ENCODE measurements at regions not wholly inside any gene's neighbourhood (a gene's known extent, or its start where the extent isn't known, plus 50 kb on each side); places are given as distances from the start of the nearest gene placed in this dataset.

DNA sequence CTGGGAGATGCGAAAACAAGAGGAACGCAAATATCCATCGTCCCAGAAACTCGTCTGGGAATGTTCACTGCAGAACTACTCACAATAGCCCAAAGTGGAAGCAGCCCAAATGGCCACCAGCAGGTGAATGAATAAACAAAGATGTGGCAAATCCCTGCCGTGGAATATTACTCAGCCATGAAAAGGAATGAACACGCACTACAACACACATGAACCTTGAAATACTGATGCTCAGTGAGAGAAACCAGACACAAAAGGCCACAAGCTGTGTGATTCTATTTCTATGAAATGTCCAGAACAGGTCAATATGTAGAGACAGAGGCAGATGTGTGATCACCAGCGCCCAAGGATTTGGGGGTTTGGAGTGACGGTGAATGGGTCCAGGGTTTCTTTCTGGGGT, 169.8 kb downstream of the IRF8 start:
- TF ChIP-seq, protein P1, sequence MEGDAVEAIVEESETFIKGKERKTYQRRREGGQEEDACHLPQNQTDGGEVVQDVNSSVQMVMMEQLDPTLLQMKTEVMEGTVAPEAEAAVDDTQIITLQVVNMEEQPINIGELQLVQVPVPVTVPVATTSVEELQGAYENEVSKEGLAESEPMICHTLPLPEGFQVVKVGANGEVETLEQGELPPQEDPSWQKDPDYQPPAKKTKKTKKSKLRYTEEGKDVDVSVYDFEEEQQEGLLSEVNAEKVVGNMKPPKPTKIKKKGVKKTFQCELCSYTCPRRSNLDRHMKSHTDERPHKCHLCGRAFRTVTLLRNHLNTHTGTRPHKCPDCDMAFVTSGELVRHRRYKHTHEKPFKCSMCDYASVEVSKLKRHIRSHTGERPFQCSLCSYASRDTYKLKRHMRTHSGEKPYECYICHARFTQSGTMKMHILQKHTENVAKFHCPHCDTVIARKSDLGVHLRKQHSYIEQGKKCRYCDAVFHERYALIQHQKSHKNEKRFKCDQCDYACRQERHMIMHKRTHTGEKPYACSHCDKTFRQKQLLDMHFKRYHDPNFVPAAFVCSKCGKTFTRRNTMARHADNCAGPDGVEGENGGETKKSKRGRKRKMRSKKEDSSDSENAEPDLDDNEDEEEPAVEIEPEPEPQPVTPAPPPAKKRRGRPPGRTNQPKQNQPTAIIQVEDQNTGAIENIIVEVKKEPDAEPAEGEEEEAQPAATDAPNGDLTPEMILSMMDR (IDR thresholded peaks at IDR 0.05), result no peak
- TF ChIP-seq TCF7L2 (IDR thresholded peaks at IDR 0.05; ENCODE audit: low read depth, low read length) (no peak), REST (IDR thresholded peaks at IDR 0.05; ENCODE audit: insufficient read depth in 1 of 2, low read depth in 2 of 2, low read length in 1 of 2) (no peak), SIN3A (IDR thresholded peaks at IDR 0.05; ENCODE audit: borderline replicate concordance, insufficient read depth, low read depth, low read length) (no peak), POLR2AphosphoS5 (IDR thresholded peaks at IDR 0.05; ENCODE audit: low read depth, low read length) (no peak)
- no TSS peak for BruUV-seq (replicated peaks)
- POLR2A ChIA-PET, result no interaction called here

GRCh38 chr16:86069736-86070298, 170.9 kb downstream of the IRF8 start:
- Histone ChIP-seq H3K27ac (ENCODE audit: low read length) (no peak overlapping the region), H3K4me1 (ENCODE audit: control insufficient read depth, insufficient read depth, low read length) (no peaks in the 10 kb centered on the region), H3K4me3 (ENCODE audit: low read depth in 2 of 2, low read length in 2 of 2) (no peak overlapping the region), H3K27me3 (ENCODE audit: control insufficient read depth, insufficient read depth, low read length) (no peaks in the 10 kb centered on the region), H3K9me3 (ENCODE audit: control insufficient read depth, insufficient read depth, low read depth, low read length) (no peaks in the 10 kb centered on the region), H3K36me3 (ENCODE audit: control insufficient read depth, insufficient read depth, low read length) (no peaks in the 10 kb centered on the region)
- DNase-seq (ENCODE audit: low read depth, low spot score), result no peak
- TF ChIP-seq REST (IDR thresholded peaks at IDR 0.05; ENCODE audit: insufficient read depth in 1 of 2, low read depth in 2 of 2, low read length in 1 of 2) (no peak), SIN3A (IDR thresholded peaks at IDR 0.05; ENCODE audit: borderline replicate concordance, insufficient read depth, low read depth, low read length) (no peak), TCF7L2 (IDR thresholded peaks at IDR 0.05; ENCODE audit: low read depth, low read length) (no peak), POLR2AphosphoS5 (IDR thresholded peaks at IDR 0.05; ENCODE audit: low read depth, low read length) (no peak)
- TF ChIP-seq, protein P1 (IDR thresholded peaks at IDR 0.05), result no peak
- in situ Hi-C loops (cut with HindIII; ENCODE audit: low pct_unique_long_range_greater_than_20kb, low sequenced_read_pairs), result no loop called here
- ChIA-PET POLR2A (no interaction called here), CTCF (no interaction called here)
- no peak for ATAC-seq
- no TSS peak for BruUV-seq (replicated peaks)
- intact Hi-C loops (cut with micrococcal nuclease; ENCODE audit: unreplicated experiment), result no loop called here

More for the DNA sequence above, 169.8 kb downstream of the IRF8 start:
- Histone ChIP-seq H3K4me3 (ENCODE audit: low read depth in 2 of 2, low read length in 2 of 2) (no peak overlapping the region), H3K4me1 (ENCODE audit: control insufficient read depth, insufficient read depth, low read length) (no peaks in the 10 kb centered on the region), H3K27me3 (ENCODE audit: control insufficient read depth, insufficient read depth, low read length) (no peaks in the 10 kb centered on the region), H3K27ac (ENCODE audit: low read length) (no peak overlapping the region), H3K36me3 (ENCODE audit: control insufficient read depth, insufficient read depth, low read length) (no peaks in the 10 kb centered on the region), H3K9me3 (ENCODE audit: control insufficient read depth, insufficient read depth, low read depth, low read length) (no peaks in the 10 kb centered on the region)
- no peak for ATAC-seq
- CTCF ChIA-PET, result no interaction called here
- intact Hi-C loops (cut with micrococcal nuclease; ENCODE audit: unreplicated experiment) (no loop called here), in situ Hi-C loops (cut with HindIII; ENCODE audit: low pct_unique_long_range_greater_than_20kb, low sequenced_read_pairs) (no loop called here)
- no peak for DNase-seq (ENCODE audit: low read depth, low spot score)

Measured in Panc1 (cell line).